ENCODE measurements at regions not wholly inside any gene's neighbourhood (a gene's known extent, or its start where the extent isn't known, plus 50 kb on each side); places are given as distances from the start of the nearest gene placed in this dataset.

DNA sequence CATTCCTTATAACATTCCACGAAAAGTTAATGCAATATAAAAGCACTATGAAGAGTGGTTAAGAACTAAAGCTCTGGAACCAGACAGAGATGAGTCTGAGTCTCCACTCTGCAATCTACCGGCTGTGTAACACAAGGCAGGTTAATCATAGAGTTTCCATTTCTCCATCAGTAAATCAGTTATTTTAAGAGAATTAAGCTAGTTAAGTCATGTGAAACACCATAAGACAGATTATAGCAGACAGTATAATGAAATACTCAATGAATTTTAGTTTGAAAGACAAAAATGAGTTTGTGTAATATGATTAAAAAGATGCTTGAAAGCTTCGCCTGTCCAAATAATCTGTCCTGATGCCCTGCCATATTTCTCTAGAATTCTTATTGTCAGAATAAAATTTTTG is 282.6 kb upstream of the ACTRT1 start:
- Mint-ChIP-seq H3K36me3 (no peaks in the 10 kb centered on the region), H3K4me3 (no peak overlapping the region), H3K27me3 (no peaks in the 10 kb centered on the region), H3K27ac (no peak overlapping the region), H3K4me1 (ENCODE audit: unreplicated experiment) (no peaks in the 10 kb centered on the region), H3K9me3 (no peaks in the 10 kb centered on the region)
- TF ChIP-seq, protein P1, sequence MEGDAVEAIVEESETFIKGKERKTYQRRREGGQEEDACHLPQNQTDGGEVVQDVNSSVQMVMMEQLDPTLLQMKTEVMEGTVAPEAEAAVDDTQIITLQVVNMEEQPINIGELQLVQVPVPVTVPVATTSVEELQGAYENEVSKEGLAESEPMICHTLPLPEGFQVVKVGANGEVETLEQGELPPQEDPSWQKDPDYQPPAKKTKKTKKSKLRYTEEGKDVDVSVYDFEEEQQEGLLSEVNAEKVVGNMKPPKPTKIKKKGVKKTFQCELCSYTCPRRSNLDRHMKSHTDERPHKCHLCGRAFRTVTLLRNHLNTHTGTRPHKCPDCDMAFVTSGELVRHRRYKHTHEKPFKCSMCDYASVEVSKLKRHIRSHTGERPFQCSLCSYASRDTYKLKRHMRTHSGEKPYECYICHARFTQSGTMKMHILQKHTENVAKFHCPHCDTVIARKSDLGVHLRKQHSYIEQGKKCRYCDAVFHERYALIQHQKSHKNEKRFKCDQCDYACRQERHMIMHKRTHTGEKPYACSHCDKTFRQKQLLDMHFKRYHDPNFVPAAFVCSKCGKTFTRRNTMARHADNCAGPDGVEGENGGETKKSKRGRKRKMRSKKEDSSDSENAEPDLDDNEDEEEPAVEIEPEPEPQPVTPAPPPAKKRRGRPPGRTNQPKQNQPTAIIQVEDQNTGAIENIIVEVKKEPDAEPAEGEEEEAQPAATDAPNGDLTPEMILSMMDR (conservative IDR thresholded peaks at IDR 0.05): no peak
- no peak for DNase-seq (ENCODE audit: extremely low spot score, unreplicated experiment)

DNA sequence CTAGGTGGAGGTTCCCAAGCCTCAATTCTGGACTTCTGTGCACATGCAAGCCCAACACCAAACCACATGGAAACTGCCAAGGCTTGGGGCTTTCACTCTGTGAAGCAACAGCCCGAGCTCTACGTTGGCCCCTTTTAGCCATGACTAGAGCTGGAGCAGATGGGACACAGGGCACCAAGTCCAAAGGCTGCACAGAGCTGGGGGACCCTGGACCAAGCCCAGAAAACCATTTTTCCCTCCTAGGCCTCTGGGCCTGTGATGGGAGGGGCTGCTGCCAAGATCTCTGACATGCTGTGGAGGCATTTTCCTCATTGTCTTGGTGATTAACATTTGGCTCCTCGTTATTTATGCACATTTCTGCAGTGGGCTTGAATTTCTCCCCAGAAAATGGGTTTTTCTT is 258.7 kb upstream of the ACTRT1 start:
- no peaks in the 10 kb centered on the region for H3K36me3 Mint-ChIP-seq
- no peaks in the 10 kb centered on the region for H3K9me3 Mint-ChIP-seq
- DNase-seq (ENCODE audit: extremely low spot score, unreplicated experiment): no peak
- no peak overlapping the region for H3K27ac Mint-ChIP-seq
- no peaks in the 10 kb centered on the region for H3K4me1 Mint-ChIP-seq (ENCODE audit: unreplicated experiment)
- H3K4me3 Mint-ChIP-seq: no peak overlapping the region
- H3K27me3 Mint-ChIP-seq: no peaks in the 10 kb centered on the region
- TF ChIP-seq, protein P1 (conservative IDR thresholded peaks at IDR 0.05): no peak

DNA sequence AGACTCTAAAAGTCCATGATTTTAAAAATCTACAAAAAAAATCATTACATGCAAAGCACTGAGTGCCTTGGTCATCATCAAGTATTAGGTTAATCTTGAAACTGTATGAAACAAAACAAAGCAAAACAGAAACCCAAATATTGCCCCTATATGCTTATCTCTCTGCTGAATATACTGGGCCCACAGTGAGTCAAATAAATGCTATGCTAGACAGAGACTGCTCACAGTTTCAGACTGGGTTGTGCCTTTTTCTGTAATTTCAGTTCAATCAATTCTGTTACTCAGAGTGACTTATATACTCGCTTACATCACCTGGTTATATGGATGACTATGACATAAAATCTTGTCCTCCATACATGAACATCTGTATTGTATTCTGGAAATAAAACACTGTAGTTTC is 257.1 kb upstream of the ACTRT1 start:
- TF ChIP-seq, protein P1 (conservative IDR thresholded peaks at IDR 0.05): no peak
- no peaks in the 10 kb centered on the region for H3K27me3 Mint-ChIP-seq
- H3K9me3 Mint-ChIP-seq: peaks cover 2% of the 10 kb centered on the region
- H3K4me1 Mint-ChIP-seq (ENCODE audit: unreplicated experiment): no peaks in the 10 kb centered on the region
- DNase-seq (ENCODE audit: extremely low spot score, unreplicated experiment): no peak
- no peaks in the 10 kb centered on the region for H3K36me3 Mint-ChIP-seq
- H3K27ac Mint-ChIP-seq: no peak overlapping the region
- no peak overlapping the region for H3K4me3 Mint-ChIP-seq

DNA sequence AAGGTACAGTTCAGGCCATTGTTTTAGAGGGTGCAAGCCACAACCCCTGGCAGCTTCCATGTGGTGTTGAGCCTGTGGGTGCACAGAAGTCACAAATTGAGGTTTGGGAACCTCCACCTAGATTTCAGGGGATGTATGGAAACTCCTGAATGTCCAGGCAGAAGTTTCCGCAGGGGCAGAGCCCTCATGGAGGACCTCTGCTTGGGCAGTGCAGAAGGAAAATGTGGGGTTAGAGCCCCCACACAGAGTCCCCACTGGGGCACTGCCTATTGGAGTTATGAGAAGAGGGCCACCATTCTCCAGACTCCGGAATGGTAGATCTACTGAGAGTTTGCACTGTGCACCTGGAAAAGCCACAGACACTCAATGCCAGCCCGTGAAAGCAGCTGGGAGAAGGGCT is 242.0 kb upstream of the ACTRT1 start:
- no peak for DNase-seq (ENCODE audit: extremely low spot score, unreplicated experiment)
- TF ChIP-seq, protein P1 (conservative IDR thresholded peaks at IDR 0.05): no peak
- H3K36me3 Mint-ChIP-seq: no peaks in the 10 kb centered on the region
- no peaks in the 10 kb centered on the region for H3K4me1 Mint-ChIP-seq (ENCODE audit: unreplicated experiment)
- no peaks in the 10 kb centered on the region for H3K9me3 Mint-ChIP-seq
- no peak overlapping the region for H3K27ac Mint-ChIP-seq
- H3K4me3 Mint-ChIP-seq: no peak overlapping the region
- no peaks in the 10 kb centered on the region for H3K27me3 Mint-ChIP-seq

DNA sequence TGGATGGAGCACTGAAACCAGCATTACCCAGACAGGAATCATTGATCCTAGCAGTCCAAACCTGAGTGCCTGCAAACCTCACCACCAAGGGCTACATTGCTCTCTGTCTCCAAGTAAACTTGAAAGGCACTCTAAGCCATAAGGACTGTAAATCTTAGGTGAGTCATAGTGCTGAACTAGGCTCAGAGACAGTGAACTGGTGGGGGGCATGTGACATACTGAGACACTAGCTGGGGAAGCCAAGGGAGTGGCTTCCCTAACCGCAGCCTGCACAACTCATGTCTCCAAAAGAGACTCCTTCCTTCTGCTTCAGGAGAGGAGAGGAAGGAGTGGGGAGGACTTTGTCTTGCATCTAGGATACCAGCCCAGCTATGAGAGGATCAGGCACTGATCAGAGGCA is 235.5 kb upstream of the ACTRT1 start:
- no peak overlapping the region for H3K4me3 Mint-ChIP-seq
- no peak overlapping the region for H3K27ac Mint-ChIP-seq
- no peak for DNase-seq (ENCODE audit: extremely low spot score, unreplicated experiment)
- TF ChIP-seq, protein P1 (conservative IDR thresholded peaks at IDR 0.05): no peak
- no peaks in the 10 kb centered on the region for H3K4me1 Mint-ChIP-seq (ENCODE audit: unreplicated experiment)
- H3K27me3 Mint-ChIP-seq: no peaks in the 10 kb centered on the region
- no peaks in the 10 kb centered on the region for H3K9me3 Mint-ChIP-seq
- H3K36me3 Mint-ChIP-seq: no peaks in the 10 kb centered on the region

DNA sequence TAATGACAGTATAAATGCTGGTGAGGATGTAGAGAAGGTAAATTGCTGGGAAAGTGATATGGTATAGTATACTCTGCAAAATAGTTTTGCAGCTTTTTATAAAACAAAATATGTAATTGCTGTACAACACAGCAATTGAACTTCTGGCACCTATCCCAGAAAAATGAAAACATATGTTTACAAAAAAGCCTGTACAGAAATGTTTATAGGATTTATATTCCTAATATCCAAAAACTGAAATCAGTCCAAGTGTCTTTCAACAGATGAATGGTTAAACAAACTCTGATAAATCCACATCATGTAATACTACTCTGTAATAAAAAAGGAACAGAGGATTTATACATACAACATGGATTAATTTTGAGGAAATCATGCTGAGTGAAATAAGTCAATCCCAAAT is 198.4 kb upstream of the ACTRT1 start:
- Mint-ChIP-seq H3K36me3 (no peaks in the 10 kb centered on the region), H3K27ac (no peak overlapping the region), H3K27me3 (no peaks in the 10 kb centered on the region), H3K4me3 (no peak overlapping the region), H3K9me3 (no peaks in the 10 kb centered on the region), H3K4me1 (ENCODE audit: unreplicated experiment) (no peaks in the 10 kb centered on the region)
- DNase-seq (ENCODE audit: extremely low spot score, unreplicated experiment): no peak
- TF ChIP-seq, protein P1 (conservative IDR thresholded peaks at IDR 0.05): no peak

Data from type B pancreatic cell (in vitro differentiated cells).